AG09319 (cell line): ENCODE measurements at regions not wholly inside any gene's neighbourhood (a gene's known extent, or its start where the extent isn't known, plus 50 kb on each side); places are given as distances from the start of the nearest gene placed in this dataset.

ENCODE experiments used
- DNase-seq: peaks from one replicate; pipeline ENCODE4 v3.0.0-alpha.2; 2010; ENCODE audit warnings: low read depth; ENCODE audit errors: extremely low read depth
- CTCF ChIP-seq: IDR thresholded peaks from 2 replicates; pipeline ENCODE4 v1.5.1; 2011; ENCODE audit warnings: low read depth, mild to moderate bottlenecking, inconsistent platforms, low read length, moderate library complexity

- no peak for TF ChIP-seq CTCF
- DNase-seq, result no peak
Observed at GRCh38 chr3:147661916-147662315, 252.8 kb downstream of the ZIC1 start.

GRCh38 chr3:147662705-147663104 lies 253.5 kb downstream of the ZIC1 start:
- TF ChIP-seq CTCF, result no peak
- no peak for DNase-seq

- no peak for DNase-seq
- TF ChIP-seq CTCF, result no peak
Observed at GRCh38 chr3:147669077-147669476, 259.9 kb downstream of the ZIC1 start.

- DNase-seq, result no peak
Observed at GRCh38 chr3:147672035-147672434, 262.9 kb downstream of the ZIC1 start.

GRCh38 chr3:147672436-147672835 lies 263.3 kb downstream of the ZIC1 start:
- DNase-seq, result no peak
- no peak for TF ChIP-seq CTCF

More at GRCh38 chr3:147672035-147672434, 262.9 kb downstream of the ZIC1 start:
- TF ChIP-seq CTCF, result no peak

- no peak for TF ChIP-seq CTCF
Observed at GRCh38 chr3:147675761-147676160, 266.6 kb downstream of the ZIC1 start.

GRCh38 chr3:147680837-147681483 lies 271.8 kb downstream of the ZIC1 start:
- no peak for DNase-seq
- no peak for TF ChIP-seq CTCF

More at GRCh38 chr3:147675761-147676160, 266.6 kb downstream of the ZIC1 start:
- DNase-seq, result no peak
